ENCODE measurements at regions not wholly inside any gene's neighbourhood (a gene's known extent, or its start where the extent isn't known, plus 50 kb on each side); places are given as distances from the start of the nearest gene placed in this dataset.

GRCh38 chr6:56756791-56757587 lies 114.3 kb upstream of the DST start (continued):
- TF ChIP-seq NPAS2 (CRISPR knock-in tag; IDR thresholded peaks at IDR 0.05; ENCODE audit: borderline replicate concordance) = no peak

GRCh38 chr6:56756219-56756789 lies 113.6 kb upstream of the DST start:
- FAIRE-seq = no peak
- DNase-seq (ENCODE audit: low read depth in 1 of 2, low spot score in 1 of 2) = no peak
- peak overlapping the region; percentile 39 for H3K4me2 ChIP-seq
- ChIA-PET POLR2A (no interaction called here), CTCF (interaction anchor here (0.6 to 3.3 kb wide), 6 partner anchors 47 to 118 kb away, joined by 3 to 19 read pairs (median 8); no protein-coding TSS in a partner anchor)
- peak in 1 of 2 experiments; percentile 28; a peak in 2 of 6 replicates for ATAC-seq
- TF ChIP-seq POLR2AphosphoS2 (conservative IDR thresholded peaks at IDR 0.05; ENCODE audit: low read length) = no peak
- peak; percentile 30 for TF ChIP-seq MAFK (IDR thresholded peaks at IDR 0.05; ENCODE audit: partially characterized antibody)
- no peak for TF ChIP-seq TP53 (CRISPR knock-in tag; IDR thresholded peaks at IDR 0.05)
- peak overlapping the region; percentile 15 to 68; a peak in 3 of 6 replicates for H3K27ac ChIP-seq
- peaks cover 58% of the 10 kb centered on the region for H3K4me1 ChIP-seq
- H3K9me3 ChIP-seq = no peaks in the 10 kb centered on the region
- WGBS (ENCODE audit: missing lambda C conversion rate) = 49% methylated on average over 4 of the region's 4 CpGs
- H3K4me3 ChIP-seq = no peak overlapping the region

GRCh38 chr6:56755040-56755439 lies 112.4 kb upstream of the DST start:
- ATAC-seq (no peak), DNase-seq (ENCODE audit: low read depth in 1 of 2, low spot score in 1 of 2) (no peak), FAIRE-seq (no peak)
- no peak for TF ChIP-seq BHLHE40 (IDR thresholded peaks at IDR 0.05; ENCODE audit: low read depth, low read length)
- TF ChIP-seq ZFP36 (IDR thresholded peaks at IDR 0.05; ENCODE audit: borderline replicate concordance, partially characterized antibody) = no peak
- no peak for TF ChIP-seq PBX3 (IDR thresholded peaks at IDR 0.05)
- TF ChIP-seq SREBF2 (IDR thresholded peaks at IDR 0.05) = no peak
- no peak for TF ChIP-seq MAFK (IDR thresholded peaks at IDR 0.05; ENCODE audit: partially characterized antibody)
- TF ChIP-seq MAX (IDR thresholded peaks at IDR 0.05) = no peak
- no peak for TF ChIP-seq NPAS2 (CRISPR knock-in tag; IDR thresholded peaks at IDR 0.05; ENCODE audit: borderline replicate concordance)
- no peak for TF ChIP-seq EP300 (IDR thresholded peaks at IDR 0.05)
- TF ChIP-seq RNF2 (IDR thresholded peaks at IDR 0.05; ENCODE audit: borderline replicate concordance, low read depth) = no peak
- no peak for TF ChIP-seq RCOR1 (IDR thresholded peaks at IDR 0.05; ENCODE audit: low read depth, low read length)
- TF ChIP-seq ZC3H11A (IDR thresholded peaks at IDR 0.05) = no peak
- no peak for TF ChIP-seq CBX2 (IDR thresholded peaks at IDR 0.05; ENCODE audit: borderline replicate concordance, low read depth)
- TF ChIP-seq MYC (IDR thresholded peaks at IDR 0.05; ENCODE audit: borderline replicate concordance, low read length) = no peak
- TF ChIP-seq ATOH8 (CRISPR knock-in tag; IDR thresholded peaks at IDR 0.05; ENCODE audit: low read depth) = no peak
- TF ChIP-seq CHD4 (IDR thresholded peaks at IDR 0.05; ENCODE audit: borderline replicate concordance) = no peak
- no peak for TF ChIP-seq USF2 (IDR thresholded peaks at IDR 0.05)
- H3K4me2 ChIP-seq = no peak overlapping the region
- no peak overlapping the region for H3K27ac ChIP-seq
- H3K4me3 ChIP-seq = no peak overlapping the region
- H3K9me3 ChIP-seq = no peaks in the 10 kb centered on the region
- ChIA-PET CTCF (interaction anchor here (1.3 to 2.8 kb wide), 3 partner anchors 9 to 97 kb away, joined by 3 to 8 read pairs (median 7); no protein-coding TSS in a partner anchor), POLR2A (no interaction called here)
- WGBS (ENCODE audit: missing lambda C conversion rate) = 96% methylated on average over 2 of the region's 2 CpGs
- H3K4me1 ChIP-seq = peaks cover 68% of the 10 kb centered on the region
